Central memory CD4-positive, alpha-beta T cell (primary cell): ENCODE measurements at regions not wholly inside any gene's neighbourhood (a gene's known extent, or its start where the extent isn't known, plus 50 kb on each side); places are given as distances from the start of the nearest gene placed in this dataset.
A peak's percentile ranks its signal among the peaks of the same experiment; 100 is the strongest.
"Not testable (repeated sequence)": the region's sequence is repeated elsewhere in the genome, so short reads cannot be mapped to it uniquely, and the experiment has no call there.

Experiments used
- DNase-seq: peaks from one replicate; pipeline ENCODE4 v3.0.0; 2022

DNA sequence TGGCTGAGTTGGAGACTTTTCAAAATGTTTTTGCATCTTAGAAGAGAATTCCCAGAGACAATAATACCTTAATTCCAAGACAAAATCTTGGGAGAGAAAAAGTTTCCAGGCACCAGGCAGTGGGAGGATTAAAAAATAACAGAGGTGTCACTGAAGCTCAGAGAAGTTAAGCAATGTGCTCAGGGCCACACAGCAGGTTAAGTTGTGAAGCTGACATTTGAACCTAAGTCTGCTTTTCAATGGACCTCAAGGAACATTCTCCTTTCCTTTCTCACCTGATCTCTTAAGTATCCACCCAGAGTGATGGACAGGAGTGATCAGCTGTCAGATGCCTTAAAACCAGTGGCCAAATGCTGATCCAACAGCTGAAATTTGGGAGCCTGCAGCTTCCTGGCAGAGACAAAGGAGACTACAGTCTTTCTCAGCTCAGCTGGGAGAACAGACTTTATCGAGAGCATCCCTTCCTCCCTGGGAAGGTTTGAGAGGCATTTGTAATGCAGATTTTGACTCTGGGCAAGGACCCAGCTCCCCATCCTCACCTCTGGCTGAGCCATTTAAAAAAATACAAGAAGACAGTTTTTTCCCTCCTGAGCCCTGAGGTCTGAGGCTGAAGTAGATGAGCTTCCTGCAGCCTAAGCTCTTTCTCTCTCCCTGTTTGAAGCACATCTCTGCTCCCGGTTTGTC, 174.9 kb upstream of the RPH3A start:
- no peak for DNase-seq

GRCh38 chr12:112617153-112617505, 174.4 kb upstream of the RPH3A start:
- DNase-seq: no peak

- DNase-seq: no peak
These were observed 163.7 kb upstream of the RPH3A start for GRCh38 chr12:112627851-112628250.

- not testable (repeated sequence) for DNase-seq
These were observed 159.6 kb upstream of the RPH3A start for GRCh38 chr12:112631974-112632373.

DNA sequence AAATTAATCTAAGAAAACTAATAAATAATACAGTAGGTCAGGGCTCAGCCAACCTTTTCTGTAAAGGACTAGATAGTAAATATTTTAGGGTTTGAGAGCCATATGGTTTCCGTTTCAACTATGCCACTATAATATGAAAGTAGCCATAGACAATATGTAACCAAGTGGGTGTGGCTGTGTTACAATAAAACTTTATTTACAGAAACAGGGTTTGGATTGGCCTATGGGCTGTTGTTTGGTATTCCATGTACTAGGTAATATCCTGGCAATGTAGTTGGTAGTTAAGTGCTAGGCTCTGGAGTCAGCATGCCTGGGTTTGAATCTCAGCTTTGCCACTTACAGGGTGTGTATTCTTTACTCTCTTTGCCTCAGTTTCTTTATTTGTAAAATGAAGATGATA, 156.5 kb upstream of the RPH3A start:
- DNase-seq: no peak

DNA sequence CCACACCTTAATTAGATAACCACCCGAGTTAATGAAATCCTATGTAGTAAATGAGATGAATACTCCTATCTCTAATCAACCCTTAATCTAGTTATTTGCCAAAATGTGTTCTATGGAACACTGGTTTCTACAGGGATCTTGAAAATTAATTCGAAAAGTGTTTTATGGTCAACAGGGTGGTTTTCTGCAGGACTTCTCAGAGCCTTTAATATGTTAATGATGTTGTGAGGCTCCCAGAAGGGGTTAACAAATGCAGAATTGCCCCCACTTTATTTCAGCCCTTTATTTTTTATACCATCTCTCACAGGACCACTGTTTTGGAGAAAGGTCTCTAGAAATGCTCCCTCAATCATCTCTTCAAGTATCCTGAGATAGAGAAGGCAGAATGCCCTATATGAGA, 153.1 kb upstream of the RPH3A start:
- DNase-seq: no peak

- no peak for DNase-seq
These were observed 146.0 kb upstream of the RPH3A start for GRCh38 chr12:112645586-112645985.

DNA sequence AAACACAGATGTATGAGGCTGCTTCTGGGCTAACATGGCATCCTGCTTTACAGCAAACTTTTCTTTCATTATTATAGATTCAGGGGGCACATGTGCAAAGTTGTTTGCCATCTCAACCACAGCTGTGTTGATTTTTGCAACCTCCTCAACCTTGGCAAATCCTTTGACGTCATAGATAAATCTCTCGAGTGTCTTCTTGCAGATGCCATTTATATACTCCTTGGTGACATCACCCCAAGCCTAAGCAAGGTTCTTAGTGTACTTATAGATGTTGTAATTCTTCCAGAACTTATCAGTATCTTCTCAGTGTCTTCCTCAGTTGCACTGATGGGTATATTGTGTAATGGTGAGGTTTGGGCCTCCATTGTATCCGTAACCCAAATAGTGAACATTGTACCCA, 135.4 kb upstream of the RPH3A start:
- DNase-seq: no peak

- no peak for DNase-seq
These were observed 127.0 kb upstream of the RPH3A start for GRCh38 chr12:112664569-112664968.

GRCh38 chr12:112665958-112666357, 125.6 kb upstream of the RPH3A start:
- DNase-seq: peak; percentile 6

DNA sequence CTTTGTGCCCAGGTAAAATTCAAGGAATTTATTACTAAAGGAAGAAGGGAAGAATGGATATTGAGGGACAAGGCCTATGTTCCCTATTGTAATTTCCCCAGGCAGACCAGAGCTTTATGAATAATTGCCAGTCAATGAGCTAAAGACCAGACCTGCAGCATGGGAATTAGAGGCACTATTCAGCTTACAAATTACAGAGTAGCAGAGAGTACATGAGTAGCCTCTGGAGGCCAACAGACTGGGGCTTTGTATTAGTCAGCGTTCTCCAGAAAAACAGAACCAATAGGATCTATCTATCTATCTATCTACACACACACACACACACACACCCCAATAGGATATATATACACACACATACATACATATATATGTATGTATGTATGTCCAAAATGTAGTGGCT, 120.0 kb upstream of the RPH3A start:
- DNase-seq: no peak

DNA sequence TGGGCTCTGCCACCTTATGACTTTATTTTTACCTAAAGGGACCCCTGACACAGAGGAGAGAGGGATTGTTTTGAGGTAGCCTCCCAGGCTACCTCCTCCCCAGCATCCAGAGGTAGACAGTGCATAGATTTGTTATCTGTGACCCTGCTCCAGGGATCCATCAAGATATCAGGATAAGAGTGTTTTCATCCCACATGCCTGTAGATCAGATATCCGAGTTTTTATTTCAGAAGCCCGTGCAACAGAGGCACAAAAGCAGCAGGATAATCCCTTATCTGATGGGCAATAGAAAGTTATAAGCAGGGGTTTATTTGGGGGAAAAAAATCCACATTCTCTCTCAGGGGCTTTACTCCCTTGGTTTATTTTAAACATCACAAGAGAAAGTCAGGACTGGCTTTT, 117.0 kb upstream of the RPH3A start:
- DNase-seq: no peak

DNA sequence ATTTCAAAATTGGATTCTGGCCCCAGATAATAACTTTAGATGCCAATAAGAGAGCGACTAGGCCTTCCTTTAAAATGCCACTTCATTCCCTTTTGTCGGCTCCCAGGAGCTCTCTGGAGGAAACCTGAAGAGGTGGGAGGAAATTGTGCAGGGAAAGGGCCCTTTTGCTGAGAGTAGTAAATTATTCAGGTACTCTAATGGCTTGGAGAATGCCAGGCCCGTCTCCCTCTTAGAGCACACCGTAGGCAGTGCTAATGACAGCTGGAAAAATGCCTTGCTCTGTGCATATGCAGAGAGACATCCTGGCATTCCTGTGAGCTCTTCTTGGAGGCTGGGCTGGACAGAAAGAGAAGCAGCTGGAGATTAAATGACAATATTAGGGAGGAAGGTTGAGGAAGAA, 115.0 kb upstream of the RPH3A start:
- DNase-seq: no peak

DNA sequence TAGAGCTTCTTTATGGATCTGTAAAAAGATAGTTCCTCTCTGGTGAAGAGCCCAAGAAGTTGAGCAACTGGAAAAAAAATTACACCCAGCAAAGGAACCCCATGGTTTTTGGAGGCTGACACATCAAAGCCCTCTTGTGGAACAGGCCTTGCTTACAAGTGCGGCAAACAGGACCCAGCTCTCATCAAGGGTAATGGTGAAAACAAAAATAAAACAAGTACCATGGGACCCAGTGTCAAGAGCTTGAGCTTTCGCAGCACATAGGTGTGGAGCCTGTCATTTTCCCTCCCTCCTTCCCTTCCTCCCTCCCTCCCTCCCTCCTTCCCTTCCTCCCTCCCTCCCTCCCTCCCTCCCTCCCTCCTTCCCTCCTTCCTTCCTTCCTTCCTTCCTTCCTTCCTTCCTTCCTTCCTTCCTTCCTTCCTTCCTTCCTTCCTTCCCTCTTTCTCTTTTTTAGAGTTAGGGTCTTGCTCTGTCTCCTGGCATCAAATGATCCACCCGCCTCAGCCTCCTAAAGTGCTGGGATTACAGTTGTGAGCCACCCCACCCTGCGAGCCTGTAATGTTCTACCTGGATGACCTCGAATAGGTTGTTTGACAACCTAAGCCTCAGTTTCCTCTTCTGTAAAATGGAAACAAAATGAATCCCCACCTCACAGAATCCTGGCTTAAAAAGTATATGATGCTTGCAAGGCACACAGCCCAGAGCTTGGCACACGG, 114.3 kb upstream of the RPH3A start:
- DNase-seq: no peak

DNA sequence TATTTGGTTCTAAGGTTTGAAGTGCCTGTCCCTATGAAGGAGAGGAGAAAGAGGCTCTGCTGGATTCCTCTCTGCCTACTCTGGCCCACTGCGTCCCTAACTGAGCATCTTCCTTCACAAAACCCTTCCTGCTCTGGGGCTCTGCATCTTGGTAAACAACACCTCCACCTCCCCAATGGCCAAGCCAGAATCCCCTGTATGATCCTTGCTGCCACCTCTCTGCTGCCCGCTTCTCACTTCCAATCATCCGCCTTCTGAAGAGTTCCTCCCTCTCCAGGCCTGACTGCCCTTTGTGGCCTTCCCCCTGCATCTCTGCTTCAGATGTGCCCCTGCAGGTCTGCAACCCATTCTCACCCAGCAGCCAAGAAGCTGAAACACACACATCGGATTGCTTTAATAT, 110.6 kb upstream of the RPH3A start:
- no peak for DNase-seq

- no peak for DNase-seq
These were observed 109.0 kb upstream of the RPH3A start for GRCh38 chr12:112682586-112682985.

DNA sequence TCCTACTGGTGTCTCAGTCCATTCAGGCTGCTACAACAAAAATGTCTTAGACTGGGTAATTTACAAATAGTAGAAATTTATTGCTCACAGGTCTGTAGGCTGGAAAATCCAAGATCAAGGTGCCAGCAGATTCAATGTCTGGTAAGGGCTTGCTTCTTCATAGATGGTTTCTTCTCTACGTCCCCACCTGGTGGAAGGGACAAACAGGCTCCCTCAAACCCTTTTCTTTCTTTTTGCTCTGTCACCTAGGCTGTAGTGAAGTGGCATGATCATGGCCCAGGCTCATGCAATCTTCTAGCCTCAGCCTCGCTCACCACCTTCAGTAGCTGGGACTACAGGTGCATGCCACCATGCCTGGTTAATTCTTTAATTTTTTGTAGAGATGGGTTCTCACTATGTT, 106.8 kb upstream of the RPH3A start:
- DNase-seq: no peak

DNA sequence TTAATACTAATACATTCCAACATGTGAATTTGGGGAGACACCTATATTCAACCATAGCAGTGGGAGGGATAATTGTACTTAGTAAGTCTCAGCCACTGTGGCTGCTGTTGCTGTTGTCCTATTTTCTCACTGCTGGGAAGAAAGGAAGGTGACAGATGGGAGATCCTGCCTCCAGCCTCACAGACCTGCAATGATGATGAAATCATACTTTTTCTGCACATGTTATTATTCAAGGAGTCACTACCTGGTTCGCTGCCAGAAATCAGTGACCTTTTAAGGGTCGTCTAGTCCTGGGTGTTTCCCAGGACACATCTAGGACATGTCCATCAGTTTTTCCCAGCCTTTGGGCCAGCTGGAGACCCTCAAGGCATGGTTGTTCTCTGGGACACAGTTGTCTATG, 106.2 kb upstream of the RPH3A start:
- DNase-seq: no peak

- DNase-seq: no peak
These were observed 105.2 kb upstream of the RPH3A start for GRCh38 chr12:112686373-112686772.

GRCh38 chr12:112694065-112694464, 97.5 kb upstream of the RPH3A start:
- DNase-seq: no peak

DNA sequence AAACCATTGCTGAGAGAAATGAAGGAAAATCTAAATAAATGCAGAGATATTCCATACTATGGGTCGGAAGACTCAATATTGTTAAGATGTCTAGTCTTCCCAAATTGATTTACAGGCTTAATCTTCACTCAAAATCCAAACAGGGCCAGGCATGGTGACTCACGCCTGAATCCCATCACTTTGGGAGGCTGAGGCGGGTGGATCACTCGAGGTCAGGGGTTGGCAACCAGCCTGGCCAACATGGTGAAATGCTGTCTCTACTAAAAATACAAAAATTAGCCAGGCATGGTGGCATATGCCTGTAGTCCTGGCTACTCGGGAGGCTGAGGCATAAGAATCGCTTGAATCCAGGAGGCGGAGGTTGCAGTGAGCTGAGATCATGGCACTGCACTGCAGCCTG, 94.1 kb upstream of the RPH3A start:
- DNase-seq: not testable (repeated sequence)

DNA sequence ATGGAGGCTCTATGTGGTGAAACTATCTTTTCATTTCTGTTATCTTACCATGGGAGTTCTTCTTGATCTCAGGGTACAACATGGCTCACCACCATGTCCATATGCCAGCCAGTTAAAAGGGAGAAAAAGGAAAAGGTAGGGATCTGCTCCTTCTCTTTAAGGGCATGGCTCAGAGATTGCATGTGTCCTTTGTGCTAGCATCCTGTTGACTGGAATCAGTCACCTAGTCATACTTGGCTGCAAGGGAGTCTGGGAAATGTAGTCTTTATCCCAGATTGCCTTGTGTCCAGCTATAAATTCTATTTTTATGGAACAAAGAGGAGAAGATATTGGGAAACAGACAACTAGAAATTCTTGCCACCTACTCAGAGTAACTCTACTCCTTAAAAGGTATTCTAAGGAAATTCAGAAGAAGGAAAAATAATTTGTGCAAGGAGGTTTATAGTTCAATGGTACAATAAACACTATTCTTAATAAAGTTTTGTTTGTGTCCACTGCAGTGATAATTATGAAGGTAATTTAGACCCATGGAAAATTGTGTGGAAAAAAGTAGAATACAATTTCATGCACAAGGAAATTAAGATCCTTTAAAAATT, 86.4 kb upstream of the RPH3A start:
- DNase-seq: no peak

GRCh38 chr12:112710414-112710813, 81.1 kb upstream of the RPH3A start:
- no peak for DNase-seq

GRCh38 chr12:112711026-112711425, 80.5 kb upstream of the RPH3A start:
- DNase-seq: no peak

- DNase-seq: no peak
These were observed 80.0 kb upstream of the RPH3A start for GRCh38 chr12:112711507-112711906.
